DMS 273 (cell line): ENCODE measurements at regions not wholly inside any gene's neighbourhood (a gene's known extent, or its start where the extent isn't known, plus 50 kb on each side); places are given as distances from the start of the nearest gene placed in this dataset.
"Not testable (repeated sequence)": the region's sequence is repeated elsewhere in the genome, so short reads cannot be mapped to it uniquely, and the experiment has no call there.

Experiments
- DNase-seq: peaks from one replicate; lab custom pipeline; 2025; ENCODE audit not compliant: unreplicated experiment; lab: John Stamatoyannopoulos, UW

DNA sequence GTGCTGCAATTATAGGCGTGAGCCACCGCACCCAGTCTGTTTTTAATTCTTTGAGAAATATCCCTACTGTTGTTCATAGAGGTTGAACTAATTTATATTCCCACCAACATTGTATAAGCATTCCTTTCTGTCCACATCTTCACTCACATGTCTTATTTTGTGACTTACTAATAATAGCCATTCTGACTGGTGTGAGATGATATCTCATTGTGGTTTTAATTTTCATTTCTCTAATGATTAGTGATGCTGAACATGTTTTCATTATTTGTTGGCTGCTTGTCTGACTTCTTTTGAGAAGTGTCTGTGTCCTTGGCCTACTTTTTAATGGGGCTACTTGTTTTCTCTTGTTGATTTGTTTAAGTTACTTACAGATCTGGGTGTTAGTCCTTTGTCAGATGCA is 310.9 kb upstream of the MAOA start:
- DNase-seq: no peak

GRCh38 chrX:43349363-43349762 is 306.7 kb upstream of the MAOA start:
- peak; percentile 65 for DNase-seq

DNA sequence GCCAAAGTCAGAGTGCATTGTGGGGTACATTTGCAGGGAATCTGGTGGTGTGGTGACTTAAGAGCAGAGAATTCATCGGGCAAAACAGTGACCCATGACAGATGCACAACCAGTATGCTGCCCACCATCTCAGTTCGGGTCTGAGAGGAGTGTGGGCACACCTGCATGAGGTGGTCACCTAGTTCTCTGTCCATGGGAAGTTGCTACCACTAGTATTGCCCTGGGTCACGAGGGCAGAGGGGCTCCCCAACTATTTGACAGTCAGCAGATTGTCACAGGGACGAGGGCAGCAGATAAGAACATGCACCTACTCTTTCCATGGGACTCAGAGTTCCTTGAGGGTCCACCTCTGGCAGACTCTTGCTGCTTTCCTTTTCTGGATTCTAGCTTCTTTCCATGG is 305.2 kb upstream of the MAOA start:
- DNase-seq: no peak

DNA sequence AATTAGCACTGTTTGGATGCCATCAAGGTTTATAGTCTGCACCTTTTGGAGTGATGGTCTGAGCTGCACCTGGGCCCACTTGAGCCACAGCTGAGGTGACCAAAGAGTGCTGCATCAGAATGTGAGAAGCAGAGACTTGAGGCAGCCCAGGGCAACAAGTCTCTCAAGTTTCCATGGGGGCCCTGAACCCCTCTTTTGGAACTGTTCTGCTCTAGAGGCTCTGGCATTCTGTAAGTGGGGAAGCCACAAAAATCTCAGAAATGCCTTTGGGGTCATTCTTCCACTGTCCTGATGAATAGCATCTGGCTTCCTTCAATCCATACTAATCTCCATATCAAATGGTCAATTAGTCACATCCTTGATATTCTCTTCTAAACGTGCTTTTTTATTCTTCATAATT is 298.4 kb upstream of the MAOA start:
- DNase-seq: no peak

DNA sequence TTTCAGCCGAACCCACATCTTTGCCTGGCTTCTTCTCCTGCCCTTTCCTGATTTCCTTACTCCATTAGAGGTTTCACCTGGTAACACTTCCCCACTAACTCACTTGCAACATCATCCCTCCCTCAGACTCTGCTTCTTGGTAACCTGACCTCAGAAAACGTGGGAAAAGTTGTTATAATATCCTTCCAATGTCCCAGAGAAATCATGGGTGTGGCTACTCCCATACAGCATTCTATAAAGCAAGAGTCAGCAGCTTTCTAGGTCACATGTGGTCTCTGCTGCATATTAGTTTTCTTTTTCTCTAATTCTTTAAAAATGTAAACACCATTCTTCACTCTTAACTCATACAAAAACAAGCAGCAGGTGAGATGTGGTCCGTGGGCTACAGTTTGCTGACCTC is 283.1 kb upstream of the MAOA start:
- DNase-seq: no peak

DNA sequence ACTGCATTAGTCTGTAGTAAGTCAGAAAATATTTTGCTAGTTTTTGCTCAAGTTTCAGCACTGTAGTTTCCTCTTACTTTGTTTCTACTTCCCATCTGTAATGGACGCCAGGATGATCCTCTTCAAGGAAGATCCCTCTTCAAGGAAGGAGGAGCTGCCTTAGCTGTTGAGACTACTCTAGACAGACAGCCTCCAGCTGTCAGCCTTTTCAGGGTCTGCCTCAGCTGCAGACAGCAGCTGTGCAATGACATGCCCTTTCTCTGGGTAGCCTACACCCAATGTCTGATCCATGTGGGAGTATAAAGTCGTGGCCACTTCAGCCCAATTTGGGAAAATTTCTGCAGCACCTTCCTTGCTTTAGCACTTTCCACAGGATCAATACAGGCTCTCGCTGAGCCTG is 281.0 kb upstream of the MAOA start:
- no peak for DNase-seq

DNA sequence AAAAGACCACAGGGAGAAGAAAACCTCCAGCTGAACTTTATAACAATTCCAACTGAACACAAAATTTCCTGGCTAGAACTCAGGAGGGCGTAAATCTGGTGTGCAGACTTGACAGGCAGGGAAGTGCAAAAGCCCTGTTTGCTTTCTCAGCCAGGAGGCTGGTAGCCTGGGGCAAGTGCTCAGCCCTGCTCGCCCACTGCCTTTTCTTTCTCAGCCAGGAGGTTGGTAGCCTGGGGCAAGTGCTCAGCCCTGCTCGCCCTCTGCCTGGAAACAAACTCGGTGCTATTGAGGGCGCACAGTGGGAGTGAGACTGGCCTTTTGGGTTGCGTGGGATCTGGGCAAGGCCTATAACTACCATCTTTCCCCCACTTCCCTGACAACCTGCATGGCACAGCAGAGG is 275.4 kb upstream of the MAOA start:
- no peak for DNase-seq

DNA sequence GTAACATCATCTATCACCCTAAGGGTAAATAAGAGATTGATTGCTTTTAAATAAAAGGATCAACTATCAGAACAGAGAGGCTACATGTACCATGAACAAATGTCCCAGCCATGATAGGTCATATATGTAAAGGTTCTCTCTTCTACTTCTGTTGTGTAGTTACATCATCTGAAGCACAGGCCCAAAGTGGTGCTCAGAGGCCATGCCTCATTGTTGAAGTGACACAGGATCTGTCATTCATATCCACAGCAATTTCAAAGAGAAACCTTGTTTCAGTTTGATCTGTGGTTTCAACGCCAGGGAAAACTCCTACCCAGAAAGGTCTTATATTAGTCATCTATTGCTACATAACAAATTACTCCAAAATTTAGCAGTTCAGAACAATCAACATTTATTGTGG is 269.2 kb upstream of the MAOA start:
- no peak for DNase-seq

- DNase-seq: no peak
Observed at GRCh38 chrX:43405191-43405590, 250.9 kb upstream of the MAOA start.

DNA sequence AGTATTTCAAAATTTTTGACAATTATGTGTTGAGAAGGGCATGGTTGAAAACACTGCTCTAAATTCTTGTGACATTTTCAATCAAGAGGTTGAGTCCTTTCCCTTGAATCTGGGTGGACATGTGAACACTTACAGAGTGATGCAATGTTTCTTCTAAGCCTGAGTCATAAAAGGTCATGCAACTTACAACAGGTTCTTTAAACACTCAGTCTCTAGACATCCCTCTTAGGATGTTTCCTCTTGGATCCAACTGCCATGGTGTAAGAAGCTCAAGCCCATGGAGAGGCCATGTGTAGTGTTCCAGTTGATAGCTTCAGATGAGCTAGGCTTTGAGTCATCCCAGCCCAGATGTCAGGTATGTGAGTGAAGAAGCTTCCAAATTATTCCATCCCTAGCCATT is 232.2 kb upstream of the MAOA start:
- DNase-seq: no peak

GRCh38 chrX:43436517-43436916 is 219.6 kb upstream of the MAOA start:
- DNase-seq: no peak

DNA sequence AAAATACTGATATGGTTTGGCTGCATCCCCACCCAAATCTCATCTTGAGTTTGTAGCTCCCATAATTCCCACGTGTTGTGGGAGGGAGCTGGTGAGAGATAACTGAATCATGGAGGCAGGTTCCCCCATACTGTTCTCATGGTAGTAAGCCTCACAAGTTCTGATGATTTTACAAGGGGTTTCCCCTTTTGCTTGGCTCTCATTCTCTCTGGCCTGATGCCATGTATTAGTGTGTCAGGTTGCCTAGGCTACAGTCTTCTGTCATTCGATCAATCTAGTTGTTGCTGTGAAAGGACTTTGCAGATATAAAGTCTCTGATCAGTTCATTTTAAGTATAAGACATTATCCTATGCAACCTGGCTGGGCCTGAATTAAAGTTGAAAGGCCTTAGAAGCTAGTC is 209.3 kb upstream of the MAOA start:
- DNase-seq: no peak

- no peak for DNase-seq
Observed at GRCh38 chrX:43448688-43449087, 207.4 kb upstream of the MAOA start.

GRCh38 chrX:43450355-43450754 is 205.7 kb upstream of the MAOA start:
- no peak for DNase-seq

GRCh38 chrX:43451976-43452686 is 204.0 kb upstream of the MAOA start:
- not testable (repeated sequence) for DNase-seq

- peak; percentile 41 for DNase-seq
Observed at GRCh38 chrX:43456063-43456462, 200.0 kb upstream of the MAOA start.

GRCh38 chrX:43456906-43457305 is 199.2 kb upstream of the MAOA start:
- DNase-seq: no peak

DNA sequence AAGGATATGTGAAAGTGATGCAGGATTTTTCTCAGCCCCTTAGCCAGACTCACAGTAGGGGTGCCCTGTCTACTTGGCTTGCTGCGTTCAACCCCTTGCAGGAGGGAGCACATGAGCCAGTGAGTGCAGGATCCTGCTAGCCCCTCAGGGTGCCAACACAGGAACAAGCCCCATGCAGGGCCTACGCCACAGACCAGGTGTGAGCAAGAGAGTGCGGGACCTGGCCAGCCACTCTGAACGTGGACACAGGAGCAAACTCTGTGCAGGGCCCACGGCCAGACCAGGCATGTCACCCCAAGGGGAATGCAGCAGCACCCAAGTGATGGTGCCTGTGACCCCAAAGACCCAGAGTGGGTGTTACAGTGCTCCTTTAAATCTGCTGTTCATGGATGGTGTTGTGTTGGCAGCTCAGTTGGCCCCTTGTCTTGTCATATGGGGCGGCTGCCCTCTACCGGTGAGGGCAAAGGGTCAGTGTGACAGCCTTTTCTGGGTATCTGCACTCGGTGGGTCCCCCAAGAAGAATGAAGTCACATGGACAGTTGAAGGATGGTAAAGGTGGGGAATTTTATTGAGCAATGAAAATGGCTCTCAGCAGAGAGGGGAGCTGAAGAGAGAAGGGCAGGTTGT is 188.4 kb upstream of the MAOA start:
- DNase-seq: peak; percentile 3

DNA sequence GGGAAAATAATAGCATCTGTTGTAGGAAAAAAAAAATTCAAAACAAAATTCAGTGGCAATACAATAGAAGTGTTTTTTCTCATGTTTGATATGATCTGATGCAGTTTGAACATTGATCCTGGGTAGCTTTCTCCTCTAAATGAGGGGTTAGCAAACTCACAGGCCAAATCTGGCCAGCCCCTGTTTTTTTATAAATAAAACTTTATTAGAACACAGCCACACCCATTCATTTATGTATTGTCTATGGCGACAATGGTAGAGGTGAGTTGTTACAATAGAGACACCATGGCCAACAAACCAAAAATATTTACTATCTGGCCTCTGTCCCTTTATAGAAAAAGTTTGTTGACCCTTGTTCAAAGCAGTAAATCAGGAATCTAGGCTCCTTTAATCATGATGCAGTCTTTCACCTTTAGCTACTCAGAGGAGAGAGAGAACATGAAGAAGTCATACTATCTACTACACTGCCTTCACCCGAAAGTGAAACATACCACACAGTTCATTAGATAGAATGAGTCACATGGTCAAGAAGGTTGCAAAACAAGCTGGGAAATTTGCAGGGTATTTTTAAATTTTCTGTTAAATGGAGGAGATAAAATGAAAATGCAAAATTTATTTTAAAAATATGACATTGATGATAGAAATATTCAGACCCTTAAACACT is 186.6 kb upstream of the MAOA start:
- no peak for DNase-seq

DNA sequence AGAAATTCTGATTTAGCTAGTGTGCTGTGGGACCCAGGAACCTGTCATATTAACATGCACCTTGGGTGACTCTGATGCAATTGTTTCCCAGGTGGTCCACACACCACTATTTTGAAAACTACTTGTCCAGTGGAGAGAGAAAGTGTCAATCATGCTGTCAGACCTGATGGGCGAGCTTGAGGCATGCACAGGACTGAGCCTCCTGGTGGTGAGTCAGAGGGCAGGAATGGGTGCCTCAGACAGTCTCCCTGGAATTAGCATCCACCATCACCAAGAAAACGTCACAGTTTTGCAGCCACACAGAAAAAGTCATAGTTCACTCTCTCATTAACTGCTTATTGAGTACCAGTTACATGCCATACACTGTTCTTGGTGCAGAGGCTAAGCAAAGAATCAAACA is 181.8 kb upstream of the MAOA start:
- no peak for DNase-seq

GRCh38 chrX:43479070-43479469 is 177.0 kb upstream of the MAOA start:
- no peak for DNase-seq

- DNase-seq: no peak
Observed at GRCh38 chrX:43479850-43480249, 176.2 kb upstream of the MAOA start.

DNA sequence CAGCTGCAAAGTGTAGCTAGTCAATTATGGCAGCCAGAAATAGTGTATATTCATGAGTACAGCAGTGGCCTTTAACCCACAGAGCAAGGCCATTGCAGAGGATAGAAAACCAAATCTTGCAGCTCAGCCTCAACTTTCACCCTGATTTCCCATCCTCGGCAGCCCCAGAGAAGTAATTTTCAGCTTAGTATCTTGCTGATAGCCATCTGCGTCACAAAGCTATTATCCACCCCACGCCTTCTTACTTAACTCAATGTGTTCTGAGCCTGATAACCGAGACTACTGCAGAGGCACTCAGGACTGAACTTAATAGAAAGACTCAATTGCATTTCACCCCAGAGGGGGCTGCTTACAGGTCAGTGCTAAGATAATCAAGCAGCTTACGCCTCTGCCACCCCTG is 174.5 kb upstream of the MAOA start:
- no peak for DNase-seq
